ENCODE measurements at regions not wholly inside any gene's neighbourhood (a gene's known extent, or its start where the extent isn't known, plus 50 kb on each side); places are given as distances from the start of the nearest gene placed in this dataset.

DNA sequence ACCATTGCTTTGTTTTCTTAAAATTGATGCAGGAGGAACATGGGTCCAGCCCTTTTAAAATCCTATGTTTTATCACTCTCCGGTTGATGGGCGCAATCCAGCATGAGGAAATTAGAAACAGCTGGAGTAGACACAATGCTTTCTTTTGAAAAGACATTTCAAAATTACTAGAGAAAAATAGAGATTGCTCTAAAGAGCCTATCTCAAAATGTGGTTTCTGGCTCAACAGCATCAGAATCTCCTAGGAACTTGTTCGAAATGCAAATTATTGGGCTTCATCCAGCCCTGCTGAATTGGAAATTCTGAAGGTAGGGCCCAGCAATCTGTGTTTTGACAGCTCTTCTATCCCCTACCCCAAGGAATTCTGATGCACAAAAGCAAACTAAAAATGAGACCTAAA, 190.8 kb upstream of the BMP2 start:
- no peak overlapping the region for H3K4me2 ChIP-seq (ENCODE audit: insufficient read depth, insufficient read length, low read length)
- H2BK15ac ChIP-seq (ENCODE audit: low read depth, low read length), result no peak overlapping the region
- no peaks in the 10 kb centered on the region for H3K79me2 ChIP-seq (ENCODE audit: insufficient read depth, low read length)
- no peak overlapping the region for H4K8ac ChIP-seq (replicated peaks; ENCODE audit: insufficient read length, low read depth, low read length)
- no peak overlapping the region for H3T11ph ChIP-seq (ENCODE audit: low read length)
- WGBS (ENCODE audit: extremely low coverage, insufficient read length, low lambda C conversion rate), result no CpG with 5 or more reads among the region's 3 CpGs
- no peak overlapping the region for H3K4me3 Mint-ChIP-seq
- TF ChIP-seq, protein P1, sequence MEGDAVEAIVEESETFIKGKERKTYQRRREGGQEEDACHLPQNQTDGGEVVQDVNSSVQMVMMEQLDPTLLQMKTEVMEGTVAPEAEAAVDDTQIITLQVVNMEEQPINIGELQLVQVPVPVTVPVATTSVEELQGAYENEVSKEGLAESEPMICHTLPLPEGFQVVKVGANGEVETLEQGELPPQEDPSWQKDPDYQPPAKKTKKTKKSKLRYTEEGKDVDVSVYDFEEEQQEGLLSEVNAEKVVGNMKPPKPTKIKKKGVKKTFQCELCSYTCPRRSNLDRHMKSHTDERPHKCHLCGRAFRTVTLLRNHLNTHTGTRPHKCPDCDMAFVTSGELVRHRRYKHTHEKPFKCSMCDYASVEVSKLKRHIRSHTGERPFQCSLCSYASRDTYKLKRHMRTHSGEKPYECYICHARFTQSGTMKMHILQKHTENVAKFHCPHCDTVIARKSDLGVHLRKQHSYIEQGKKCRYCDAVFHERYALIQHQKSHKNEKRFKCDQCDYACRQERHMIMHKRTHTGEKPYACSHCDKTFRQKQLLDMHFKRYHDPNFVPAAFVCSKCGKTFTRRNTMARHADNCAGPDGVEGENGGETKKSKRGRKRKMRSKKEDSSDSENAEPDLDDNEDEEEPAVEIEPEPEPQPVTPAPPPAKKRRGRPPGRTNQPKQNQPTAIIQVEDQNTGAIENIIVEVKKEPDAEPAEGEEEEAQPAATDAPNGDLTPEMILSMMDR (conservative IDR thresholded peaks at IDR 0.05), result no peak
- no peaks in the 10 kb centered on the region for H3K23me2 ChIP-seq (ENCODE audit: insufficient read length, low read depth, low read length, poor library complexity, severe bottlenecking)
- no peaks in the 10 kb centered on the region for H3K36me3 Mint-ChIP-seq (ENCODE audit: insufficient read depth in 1 of 3, low read depth in 3 of 3)
- H3K4ac ChIP-seq (ENCODE audit: low read depth, low read length), result no peak overlapping the region
- H3K23ac ChIP-seq (ENCODE audit: insufficient read length, low read depth, low read length), result no peak overlapping the region
- H3K9me3 ChIP-seq (ENCODE audit: control insufficient read depth, low read depth, low read length), result no peaks in the 10 kb centered on the region
- H3K18ac ChIP-seq (ENCODE audit: insufficient read length, low read depth, low read length), result no peak overlapping the region
- H4K91ac ChIP-seq (ENCODE audit: insufficient read length, low read depth, low read length), result no peak overlapping the region
- H2AK5ac ChIP-seq (ENCODE audit: insufficient read length, low read length), result no peak overlapping the region
- H2BK12ac ChIP-seq (ENCODE audit: insufficient read length, low read depth, low read length), result no peak overlapping the region
- H2BK5ac ChIP-seq (ENCODE audit: insufficient read length, low read length), result no peak overlapping the region
- H3K4me1 Mint-ChIP-seq, result no peaks in the 10 kb centered on the region
- H2BK20ac ChIP-seq (ENCODE audit: low read depth, low read length, poor library complexity, severe bottlenecking), result no peak overlapping the region
- no peak overlapping the region for H4K5ac ChIP-seq (ENCODE audit: insufficient read length, low read depth, low read length)
- H3K27me3 Mint-ChIP-seq (ENCODE audit: low read depth), result no peaks in the 10 kb centered on the region
- no peak overlapping the region for H3K14ac ChIP-seq (ENCODE audit: insufficient read depth, low read length)
- DNase-seq, result no peak
- H2BK120ac ChIP-seq (ENCODE audit: low read depth, low read length, poor library complexity, severe bottlenecking), result no peak overlapping the region
- H3K27me3 ChIP-seq (ENCODE audit: insufficient read depth, low read length), result no peaks in the 10 kb centered on the region
- no peaks in the 10 kb centered on the region for H4K20me1 ChIP-seq (ENCODE audit: control insufficient read depth, insufficient read depth, insufficient read length)
- H3K56ac ChIP-seq (ENCODE audit: insufficient read length, low read depth, low read length), result no peak overlapping the region
- no peaks in the 10 kb centered on the region for H3K79me1 ChIP-seq (ENCODE audit: insufficient read depth, low read depth, low read length, poor library complexity, severe bottlenecking)
- no peaks in the 10 kb centered on the region for H3K4me1 ChIP-seq (ENCODE audit: insufficient read depth, low read length)
- no peak overlapping the region for H3K27ac Mint-ChIP-seq
- H3K9ac ChIP-seq (ENCODE audit: extremely low read depth, insufficient read length, low read length), result no peak overlapping the region
- no peak overlapping the region for H3K27ac ChIP-seq (ENCODE audit: insufficient read length, low read depth, low read length)
- no peak overlapping the region for H2AFZ ChIP-seq (ENCODE audit: low read length)
- no peaks in the 10 kb centered on the region for H3K9me3 Mint-ChIP-seq

Measured in H9 (cell line).